ELF-1 (cell line): ENCODE measurements at regions not wholly inside any gene's neighbourhood (a gene's known extent, or its start where the extent isn't known, plus 50 kb on each side); places are given as distances from the start of the nearest gene placed in this dataset.

ENCODE experiments used
- DNase-seq: peaks from one replicate; pipeline ENCODE4 v3.0.0-alpha.2; 2016; ENCODE audit warnings: low read depth, low spot score

- no peak for DNase-seq
Measured at GRCh38 chr5:180411948-180412347, 58.8 kb upstream of the GFPT2 start.

GRCh38 chr5:180414176-180414575 is 61.0 kb upstream of the GFPT2 start:
- no peak for DNase-seq

GRCh38 chr5:180421672-180422071 is 68.5 kb upstream of the GFPT2 start:
- no peak for DNase-seq

- no peak for DNase-seq
Measured at GRCh38 chr5:180423133-180423532, 70.0 kb upstream of the GFPT2 start.

- peak; percentile 40 for DNase-seq
Measured at GRCh38 chr5:180423598-180423997, 70.5 kb upstream of the GFPT2 start.

GRCh38 chr5:180424094-180424493 is 70.1 kb upstream of the CNOT6 start:
- peak; percentile 29 for DNase-seq

- DNase-seq = no peak
Measured at GRCh38 chr5:180428598-180428997, 65.6 kb upstream of the CNOT6 start.

GRCh38 chr5:180431932-180432331 is 62.2 kb upstream of the CNOT6 start:
- no peak for DNase-seq

GRCh38 chr5:180433032-180433422 is 61.2 kb upstream of the CNOT6 start:
- DNase-seq = no peak

- DNase-seq = no peak
Measured at GRCh38 chr5:180435594-180435993, 58.6 kb upstream of the CNOT6 start.

GRCh38 chr5:180436275-180436674 is 57.9 kb upstream of the CNOT6 start:
- DNase-seq = no peak

GRCh38 chr5:180436936-180437335 is 57.2 kb upstream of the CNOT6 start:
- no peak for DNase-seq

GRCh38 chr5:180437336-180437735 is 56.8 kb upstream of the CNOT6 start:
- no peak for DNase-seq

- peak; percentile 85 for DNase-seq
Measured at GRCh38 chr5:180438785-180439780, 55.1 kb upstream of the CNOT6 start.

- DNase-seq = peak; percentile 11
Measured at GRCh38 chr5:180439911-180440769, 54.0 kb upstream of the CNOT6 start.

- DNase-seq = peak; percentile 17
Measured at GRCh38 chr5:180441564-180442051, 52.6 kb upstream of the CNOT6 start.
